WTC11 (cell line): ENCODE measurements at regions not wholly inside any gene's neighbourhood (a gene's known extent, or its start where the extent isn't known, plus 50 kb on each side); places are given as distances from the start of the nearest gene placed in this dataset.

Experiments used
- ATAC-seq: fragments of 200-7000 bp; cut with Tn5 transposase; 2 replicates; pipeline ENCODE4 v1.10.0; 2021; ENCODE audit warnings: mild to moderate bottlenecking, moderate library complexity
- CTCF ChIA-PET: fragments of 300-600 bp; sonication (Branson Sonifier 250); formaldehyde crosslinking; loops from one replicate; lab custom pipeline; 2021; ENCODE audit warnings: antibody characterized with exemption; lab: Charles Lee
- POLR2A ChIA-PET: fragments of 350-600 bp; sonication (Branson Sonifier 250); formaldehyde crosslinking; loops from one replicate; lab custom pipeline; 2021; ENCODE audit warnings: antibody characterized with exemption; lab: Charles Lee
- DNase-seq: peaks from one replicate; pipeline ENCODE4 v3.0.0; 2021; ENCODE audit warnings: low spot score
- H3K27ac Mint-ChIP-seq: 2 replicates; pipeline ENCODE4 v1.8.0; 2021; ENCODE audit warnings: mixed read lengths
- H3K27me3 Mint-ChIP-seq: 2 replicates; pipeline ENCODE4 v1.8.0; 2021; ENCODE audit warnings: low read depth, mild to moderate bottlenecking, moderate library complexity, mixed read lengths
- H3K36me3 Mint-ChIP-seq: 2 replicates; pipeline ENCODE4 v1.8.0; 2021; ENCODE audit warnings: mixed read lengths
- H3K4me1 Mint-ChIP-seq: 2 replicates; pipeline ENCODE4 v1.8.0; 2022; ENCODE audit warnings: mixed read lengths
- H3K4me3 Mint-ChIP-seq: 2 replicates; pipeline ENCODE4 v1.8.0; 2021; ENCODE audit warnings: mild to moderate bottlenecking, moderate library complexity, mixed read lengths
- H3K9me3 Mint-ChIP-seq: 2 replicates; pipeline ENCODE4 v1.8.0; 2021; ENCODE audit warnings: mixed read lengths
- EMX1 ChIP-seq: fragments of 250-450 bp; sonication (Bioruptor Pico); IDR thresholded peaks from 2 replicates; pipeline ENCODE4 v1.8.0; 2021; ENCODE audit warnings: mild to moderate bottlenecking
- ETV6 ChIP-seq: sonication (generic); formaldehyde crosslinking; IDR thresholded peaks from 2 replicates; pipeline ENCODE4 v1.8.1; 2022; ENCODE audit warnings: mild to moderate bottlenecking, missing genetic modification reagents
- FOXP1 ChIP-seq: sonication (generic); formaldehyde crosslinking; IDR thresholded peaks from 2 replicates; pipeline ENCODE4 v1.8.0; 2022; ENCODE audit warnings: missing genetic modification reagents, mild to moderate bottlenecking, moderate library complexity, borderline replicate concordance
- FOXP4 ChIP-seq: sonication (generic); formaldehyde crosslinking; IDR thresholded peaks from 2 replicates; pipeline ENCODE4 v1.8.0; 2022; ENCODE audit warnings: mild to moderate bottlenecking, missing genetic modification reagents
- GTF2I ChIP-seq: fragments of 250-450 bp; sonication (Bioruptor Pico); conservative IDR thresholded peaks from 2 replicates; pipeline ENCODE4 v1.4.0; 2021; ENCODE audit warnings: mild to moderate bottlenecking
- IRF1 ChIP-seq: sonication (generic); formaldehyde crosslinking; IDR thresholded peaks from 2 replicates; pipeline ENCODE4 v1.8.0; 2023; ENCODE audit warnings: missing genetic modification reagents
- MXD4 ChIP-seq: fragments of 250-450 bp; sonication (Bioruptor Pico); IDR thresholded peaks from 2 replicates; pipeline ENCODE4 v1.8.0; 2021; ENCODE audit warnings: mild to moderate bottlenecking, moderate library complexity, borderline replicate concordance
- SOX15 ChIP-seq: fragments of 250-450 bp; sonication (Bioruptor Pico); IDR thresholded peaks from 2 replicates; pipeline ENCODE4 v1.9.0; 2021; ENCODE audit warnings: mild to moderate bottlenecking
- TP53 ChIP-seq: sonication (generic); formaldehyde crosslinking; IDR thresholded peaks from 2 replicates; pipeline ENCODE4 v1.8.1; 2023; ENCODE audit warnings: mild to moderate bottlenecking, missing genetic modification reagents
- ZNF423 ChIP-seq: fragments of 250-450 bp; sonication (Bioruptor Pico); IDR thresholded peaks from 2 replicates; pipeline ENCODE4 v2.1.2; 2022; ENCODE audit warnings: mild to moderate bottlenecking, moderate library complexity
- ZNF512 ChIP-seq: sonication (generic); formaldehyde crosslinking; IDR thresholded peaks from 2 replicates; pipeline ENCODE4 v1.8.1; 2022; ENCODE audit warnings: missing genetic modification reagents, borderline replicate concordance
- TF ChIP-seq, protein P1 (sequence below): sonication (generic); formaldehyde crosslinking; IDR thresholded peaks from 2 replicates; pipeline ENCODE4 v1.8.0; 2022; ENCODE audit warnings: mild to moderate bottlenecking, missing genetic modification reagents
- TF ChIP-seq, protein P2 (sequence below): sonication (generic); formaldehyde crosslinking; IDR thresholded peaks from 2 replicates; pipeline ENCODE4 v1.8.1; 2022; ENCODE audit warnings: low read depth, mild to moderate bottlenecking, moderate library complexity, missing genetic modification reagents, borderline replicate concordance
- TF ChIP-seq, protein P3 (sequence below): sonication (generic); formaldehyde crosslinking; IDR thresholded peaks from 2 replicates; pipeline ENCODE4 v1.8.1; 2023; ENCODE audit warnings: mild to moderate bottlenecking, missing genetic modification reagents

DNA sequence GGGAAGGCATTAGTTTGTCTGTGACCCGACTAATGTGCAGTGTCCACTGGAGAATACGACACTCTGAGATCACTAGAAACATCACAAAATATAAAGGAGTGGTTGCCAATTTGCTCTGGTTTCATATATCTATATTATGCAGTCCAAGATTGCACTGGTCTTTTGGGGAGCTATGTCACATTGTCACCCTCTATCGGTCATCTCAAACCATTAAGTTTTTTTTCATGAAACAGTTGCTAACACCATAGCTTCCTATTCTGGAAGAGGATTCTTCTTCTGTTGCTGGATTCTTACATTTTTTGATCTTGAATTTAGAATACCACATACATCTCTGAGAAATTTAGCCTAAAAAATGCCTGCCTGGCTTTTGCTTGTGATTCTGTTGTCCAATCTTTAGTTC lies 168.6 kb downstream of the LACC1 start (continued):
- TF ChIP-seq, protein P1, sequence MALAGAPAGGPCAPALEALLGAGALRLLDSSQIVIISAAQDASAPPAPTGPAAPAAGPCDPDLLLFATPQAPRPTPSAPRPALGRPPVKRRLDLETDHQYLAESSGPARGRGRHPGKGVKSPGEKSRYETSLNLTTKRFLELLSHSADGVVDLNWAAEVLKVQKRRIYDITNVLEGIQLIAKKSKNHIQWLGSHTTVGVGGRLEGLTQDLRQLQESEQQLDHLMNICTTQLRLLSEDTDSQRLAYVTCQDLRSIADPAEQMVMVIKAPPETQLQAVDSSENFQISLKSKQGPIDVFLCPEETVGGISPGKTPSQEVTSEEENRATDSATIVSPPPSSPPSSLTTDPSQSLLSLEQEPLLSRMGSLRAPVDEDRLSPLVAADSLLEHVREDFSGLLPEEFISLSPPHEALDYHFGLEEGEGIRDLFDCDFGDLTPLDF (CRISPR knock-in tag), result no peak
- TF ChIP-seq ETV6 (CRISPR knock-in tag) (no peak), ZNF512 (CRISPR knock-in tag) (no peak)

GRCh38 chr13:44049081-44049945 lies 169.6 kb downstream of the LACC1 start:
- POLR2A ChIA-PET, result no interaction called here
- H3K4me3 Mint-ChIP-seq, result no peak overlapping the region
- no peak for TF ChIP-seq FOXP1 (CRISPR knock-in tag)
- TF ChIP-seq EMX1, result no peak
- no peak for TF ChIP-seq IRF1 (CRISPR knock-in tag)
- no peak for TF ChIP-seq ZNF423 (CRISPR knock-in tag)
- TF ChIP-seq MXD4, result no peak
- TF ChIP-seq TP53, result no peak
- TF ChIP-seq GTF2I, result no peak
- TF ChIP-seq, protein P2, sequence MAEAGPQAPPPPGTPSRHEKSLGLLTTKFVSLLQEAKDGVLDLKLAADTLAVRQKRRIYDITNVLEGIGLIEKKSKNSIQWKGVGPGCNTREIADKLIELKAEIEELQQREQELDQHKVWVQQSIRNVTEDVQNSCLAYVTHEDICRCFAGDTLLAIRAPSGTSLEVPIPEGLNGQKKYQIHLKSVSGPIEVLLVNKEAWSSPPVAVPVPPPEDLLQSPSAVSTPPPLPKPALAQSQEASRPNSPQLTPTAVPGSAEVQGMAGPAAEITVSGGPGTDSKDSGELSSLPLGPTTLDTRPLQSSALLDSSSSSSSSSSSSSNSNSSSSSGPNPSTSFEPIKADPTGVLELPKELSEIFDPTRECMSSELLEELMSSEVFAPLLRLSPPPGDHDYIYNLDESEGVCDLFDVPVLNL (CRISPR knock-in tag), result no peak
- TF ChIP-seq FOXP4, result no peak
- TF ChIP-seq, protein P3, sequence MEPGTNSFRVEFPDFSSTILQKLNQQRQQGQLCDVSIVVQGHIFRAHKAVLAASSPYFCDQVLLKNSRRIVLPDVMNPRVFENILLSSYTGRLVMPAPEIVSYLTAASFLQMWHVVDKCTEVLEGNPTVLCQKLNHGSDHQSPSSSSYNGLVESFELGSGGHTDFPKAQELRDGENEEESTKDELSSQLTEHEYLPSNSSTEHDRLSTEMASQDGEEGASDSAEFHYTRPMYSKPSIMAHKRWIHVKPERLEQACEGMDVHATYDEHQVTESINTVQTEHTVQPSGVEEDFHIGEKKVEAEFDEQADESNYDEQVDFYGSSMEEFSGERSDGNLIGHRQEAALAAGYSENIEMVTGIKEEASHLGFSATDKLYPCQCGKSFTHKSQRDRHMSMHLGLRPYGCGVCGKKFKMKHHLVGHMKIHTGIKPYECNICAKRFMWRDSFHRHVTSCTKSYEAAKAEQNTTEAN (CRISPR knock-in tag), result no peak
- no peak for TF ChIP-seq ZNF512 (CRISPR knock-in tag)
- no peak for TF ChIP-seq SOX15

More at GRCh38 chr13:44049081-44049945, 169.6 kb downstream of the LACC1 start:
- H3K4me1 Mint-ChIP-seq, result peaks cover 27% of the 10 kb centered on the region
- DNase-seq, result no peak
- no peak overlapping the region for H3K27ac Mint-ChIP-seq
- H3K9me3 Mint-ChIP-seq, result no peaks in the 10 kb centered on the region
- H3K27me3 Mint-ChIP-seq, result no peaks in the 10 kb centered on the region; the same call in 1 of the 2 replicates
- no peak for ATAC-seq
- H3K36me3 Mint-ChIP-seq, result no peaks in the 10 kb centered on the region
- CTCF ChIA-PET, result interaction anchor here (1.6 to 1.7 kb wide), 2 partner anchors 117 to 141 kb away, joined by 7 to 13 read pairs; no protein-coding TSS in a partner anchor
